HG02938 (cell line): ENCODE measurements at regions not wholly inside any gene's neighbourhood (a gene's known extent, or its start where the extent isn't known, plus 50 kb on each side); places are given as distances from the start of the nearest gene placed in this dataset.
"Not testable (repeated sequence)": the region's sequence is repeated elsewhere in the genome, so short reads cannot be mapped to it uniquely, and the experiment has no call there.

Experiments
- ATAC-seq: cut with Tn5 transposase; IDR thresholded peaks from one replicate; pipeline ENCODE4 v1.9.1; 2021; ENCODE audit warnings: mild to moderate bottlenecking, moderate library complexity; ENCODE audit not compliant: unreplicated experiment

GRCh38 chr9:29039258-29039657 is 1466.0 kb upstream of the C9orf72 start:
- ATAC-seq = no peak

GRCh38 chr9:29043072-29043471 is 1469.8 kb upstream of the C9orf72 start:
- no peak for ATAC-seq

GRCh38 chr9:29044959-29045358 is 1471.7 kb upstream of the C9orf72 start:
- no peak for ATAC-seq

GRCh38 chr9:29060041-29060440 is 1486.8 kb upstream of the C9orf72 start:
- no peak for ATAC-seq

GRCh38 chr9:29062446-29062845 is 1489.2 kb upstream of the C9orf72 start:
- ATAC-seq = no peak

- no peak for ATAC-seq
Measured at GRCh38 chr9:29063031-29063430, 1489.8 kb upstream of the C9orf72 start.

GRCh38 chr9:29066141-29066640 is 1492.9 kb upstream of the C9orf72 start:
- ATAC-seq = no peak

GRCh38 chr9:29068461-29068860 is 1495.2 kb upstream of the C9orf72 start:
- ATAC-seq = no peak

- no peak for ATAC-seq
Measured at GRCh38 chr9:29069376-29069775, 1496.1 kb upstream of the C9orf72 start.

GRCh38 chr9:29078063-29078666 is 1504.9 kb upstream of the C9orf72 start:
- ATAC-seq = no peak

- ATAC-seq = no peak
Measured at GRCh38 chr9:29100762-29101161, 1527.5 kb upstream of the C9orf72 start.

- not testable (repeated sequence) for ATAC-seq
Measured at GRCh38 chr9:29104166-29104565, 1530.9 kb upstream of the C9orf72 start.

GRCh38 chr9:29118555-29118954 is 1545.3 kb upstream of the C9orf72 start:
- no peak for ATAC-seq

- ATAC-seq = no peak
Measured at GRCh38 chr9:29126783-29127182, 1553.5 kb upstream of the C9orf72 start.

- no peak for ATAC-seq
Measured at GRCh38 chr9:29129763-29130162, 1556.5 kb upstream of the C9orf72 start.

- no peak for ATAC-seq
Measured at GRCh38 chr9:29144476-29144875, 1571.2 kb upstream of the C9orf72 start.

GRCh38 chr9:29150606-29151005 is 1577.3 kb upstream of the C9orf72 start:
- ATAC-seq = no peak

- no peak for ATAC-seq
Measured at GRCh38 chr9:29160763-29161353, 1587.6 kb upstream of the C9orf72 start.

- no peak for ATAC-seq
Measured at GRCh38 chr9:29174136-29174535, 1600.9 kb upstream of the C9orf72 start.

GRCh38 chr9:29176231-29176630 is 1603.0 kb upstream of the C9orf72 start:
- no peak for ATAC-seq

- ATAC-seq = no peak
Measured at GRCh38 chr9:29176786-29177185, 1603.5 kb upstream of the C9orf72 start.

- no peak for ATAC-seq
Measured at GRCh38 chr9:29183971-29184370, 1610.7 kb upstream of the C9orf72 start.

- ATAC-seq = not testable (repeated sequence)
Measured at GRCh38 chr9:29188771-29189170, 1615.5 kb upstream of the C9orf72 start.
